VCaP (cell line): ENCODE measurements at regions not wholly inside any gene's neighbourhood (a gene's known extent, or its start where the extent isn't known, plus 50 kb on each side); places are given as distances from the start of the nearest gene placed in this dataset.

ENCODE experiments used
- H3K27ac ChIP-seq: fragments of 450-650 bp; 2 replicates; pipeline ENCODE4 v1.5.1; 2017
- TF ChIP-seq, protein P1 (sequence below): fragments of 450-650 bp; conservative IDR thresholded peaks from 2 replicates; pipeline ENCODE4 v1.5.1; 2017; ENCODE audit warnings: mild to moderate bottlenecking, moderate library complexity

DNA sequence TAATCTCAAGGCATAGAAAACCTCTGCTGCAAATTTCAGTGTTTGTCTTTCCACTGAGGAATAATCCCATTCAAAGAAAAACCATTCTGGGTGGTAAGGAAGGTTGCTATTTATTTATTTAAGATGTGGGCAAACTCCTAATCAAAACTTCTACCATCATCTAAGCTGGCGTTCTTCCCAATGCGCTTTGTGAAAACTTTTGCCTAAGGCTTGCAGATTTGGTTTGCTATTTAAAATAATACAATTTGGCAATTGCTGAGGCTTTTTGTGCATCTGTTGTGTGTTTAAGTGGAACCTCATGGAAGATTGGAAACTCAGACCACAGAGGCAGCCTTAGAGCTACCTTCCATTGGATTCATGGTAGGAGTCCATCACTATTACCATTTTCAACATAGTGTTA, 309.0 kb downstream of the BLID start:
- no peak overlapping the region for H3K27ac ChIP-seq
- TF ChIP-seq, protein P1, sequence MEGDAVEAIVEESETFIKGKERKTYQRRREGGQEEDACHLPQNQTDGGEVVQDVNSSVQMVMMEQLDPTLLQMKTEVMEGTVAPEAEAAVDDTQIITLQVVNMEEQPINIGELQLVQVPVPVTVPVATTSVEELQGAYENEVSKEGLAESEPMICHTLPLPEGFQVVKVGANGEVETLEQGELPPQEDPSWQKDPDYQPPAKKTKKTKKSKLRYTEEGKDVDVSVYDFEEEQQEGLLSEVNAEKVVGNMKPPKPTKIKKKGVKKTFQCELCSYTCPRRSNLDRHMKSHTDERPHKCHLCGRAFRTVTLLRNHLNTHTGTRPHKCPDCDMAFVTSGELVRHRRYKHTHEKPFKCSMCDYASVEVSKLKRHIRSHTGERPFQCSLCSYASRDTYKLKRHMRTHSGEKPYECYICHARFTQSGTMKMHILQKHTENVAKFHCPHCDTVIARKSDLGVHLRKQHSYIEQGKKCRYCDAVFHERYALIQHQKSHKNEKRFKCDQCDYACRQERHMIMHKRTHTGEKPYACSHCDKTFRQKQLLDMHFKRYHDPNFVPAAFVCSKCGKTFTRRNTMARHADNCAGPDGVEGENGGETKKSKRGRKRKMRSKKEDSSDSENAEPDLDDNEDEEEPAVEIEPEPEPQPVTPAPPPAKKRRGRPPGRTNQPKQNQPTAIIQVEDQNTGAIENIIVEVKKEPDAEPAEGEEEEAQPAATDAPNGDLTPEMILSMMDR: no peak

DNA sequence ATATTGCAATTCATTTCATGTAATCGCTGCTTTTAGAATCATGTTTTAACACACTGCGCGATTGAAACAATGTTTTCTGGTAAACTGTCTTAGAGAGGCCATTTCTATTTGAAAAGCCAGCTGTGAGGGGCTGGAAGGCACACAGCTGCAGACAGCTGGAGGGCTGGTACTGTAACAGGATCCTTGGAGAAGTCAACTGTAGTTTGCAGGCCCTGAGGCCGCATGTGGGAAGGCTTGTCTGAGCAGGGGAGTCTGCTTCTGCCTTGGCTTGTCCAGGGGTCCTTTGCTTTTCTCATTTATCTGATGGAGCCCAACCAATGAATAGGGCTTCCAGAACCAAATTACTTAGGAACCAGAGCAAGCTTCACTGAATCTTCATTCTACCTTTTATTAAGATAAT, 313.5 kb downstream of the BLID start:
- no peak overlapping the region for H3K27ac ChIP-seq
- TF ChIP-seq, protein P1: no peak

DNA sequence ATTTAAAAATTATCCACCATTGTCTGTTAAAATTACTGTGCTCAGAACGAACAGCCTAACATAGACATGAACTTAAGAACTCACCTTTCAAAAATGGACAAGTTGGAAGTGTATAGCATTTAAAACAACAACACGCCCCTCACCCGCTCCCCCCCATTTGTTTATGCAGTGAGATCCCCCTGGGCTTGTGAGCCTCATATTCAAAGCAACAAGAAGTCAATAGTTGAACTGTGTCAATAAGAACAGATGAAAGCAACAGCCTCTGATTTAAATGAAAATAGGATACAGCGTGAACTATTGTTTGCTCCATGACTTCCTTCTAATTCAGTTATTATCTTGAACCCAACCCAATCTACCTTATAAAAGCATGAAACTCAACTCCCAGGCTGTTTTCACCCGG, 314.2 kb downstream of the BLID start:
- TF ChIP-seq, protein P1: no peak
- no peak overlapping the region for H3K27ac ChIP-seq

DNA sequence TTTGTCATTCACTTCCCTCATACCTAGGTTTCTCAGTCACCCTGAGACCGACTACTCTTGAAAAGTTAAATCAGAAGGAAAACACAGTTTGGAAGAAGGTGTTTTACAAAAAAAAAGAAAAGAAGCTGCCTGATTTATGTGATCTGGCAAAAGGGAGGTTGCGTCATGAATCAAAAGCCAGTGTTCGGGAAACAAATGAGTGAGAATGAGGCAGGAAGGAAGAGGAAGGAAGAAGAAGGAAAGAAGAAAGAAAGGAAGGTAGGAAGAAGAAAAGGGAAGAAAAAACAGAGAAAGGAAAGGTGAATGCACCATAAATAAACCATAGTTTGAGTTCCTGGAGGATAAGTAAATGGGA, 314.6 kb downstream of the BLID start:
- TF ChIP-seq, protein P1: no peak
- H3K27ac ChIP-seq: no peak overlapping the region

DNA sequence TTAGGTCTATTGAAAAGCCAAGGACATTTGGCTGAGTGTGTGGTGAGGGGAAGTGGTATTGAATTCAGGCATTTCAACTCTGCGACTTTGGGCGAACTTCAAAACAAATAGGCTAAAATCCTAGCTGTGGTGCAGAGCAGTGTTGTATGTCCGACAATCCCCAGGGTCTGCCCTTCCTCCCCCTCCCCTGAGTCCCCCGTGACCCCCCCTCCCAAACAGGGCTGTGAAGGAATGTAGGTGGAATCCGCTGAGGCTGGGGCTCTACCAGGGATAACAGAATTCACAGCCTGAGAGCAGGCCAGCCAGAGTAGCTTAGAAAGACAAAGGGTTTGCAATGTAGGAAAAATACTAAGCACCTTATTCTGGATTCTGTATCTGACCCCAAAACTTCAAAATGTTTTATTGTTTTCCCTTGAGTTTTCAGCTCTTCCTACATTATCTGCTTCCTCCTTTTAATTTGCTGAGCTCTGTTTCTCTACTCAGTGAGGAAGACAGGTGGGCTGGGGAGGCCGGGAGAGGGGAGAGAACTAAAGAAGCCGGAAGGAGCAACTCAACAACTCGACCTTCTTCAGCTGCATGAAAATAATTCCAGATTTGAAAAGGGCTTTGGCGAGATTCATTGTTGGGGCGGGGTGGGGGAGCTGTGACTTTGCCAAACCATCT, 315.2 kb downstream of the BLID start:
- H3K27ac ChIP-seq: no peak overlapping the region
- TF ChIP-seq, protein P1: no peak

DNA sequence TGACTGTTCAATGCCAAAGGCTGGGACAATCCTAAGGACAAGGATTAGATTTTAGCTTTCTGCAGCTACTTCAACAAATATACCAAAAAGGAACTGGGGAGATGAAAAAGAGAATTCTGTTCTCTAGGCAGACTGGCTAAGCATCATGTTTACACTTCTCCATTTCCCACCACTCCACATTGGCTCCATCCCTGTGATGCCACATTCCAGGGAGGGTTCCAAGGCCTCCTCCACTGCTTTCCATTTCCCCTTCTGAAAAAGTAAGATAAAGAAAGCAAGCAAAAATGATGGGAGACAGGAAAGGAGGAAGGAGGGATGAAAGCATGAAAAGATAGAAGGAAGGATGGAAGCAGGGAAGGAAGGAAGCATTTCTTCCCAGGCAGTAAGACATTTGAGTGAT, 315.8 kb downstream of the BLID start:
- H3K27ac ChIP-seq: no peak overlapping the region
- TF ChIP-seq, protein P1: no peak

DNA sequence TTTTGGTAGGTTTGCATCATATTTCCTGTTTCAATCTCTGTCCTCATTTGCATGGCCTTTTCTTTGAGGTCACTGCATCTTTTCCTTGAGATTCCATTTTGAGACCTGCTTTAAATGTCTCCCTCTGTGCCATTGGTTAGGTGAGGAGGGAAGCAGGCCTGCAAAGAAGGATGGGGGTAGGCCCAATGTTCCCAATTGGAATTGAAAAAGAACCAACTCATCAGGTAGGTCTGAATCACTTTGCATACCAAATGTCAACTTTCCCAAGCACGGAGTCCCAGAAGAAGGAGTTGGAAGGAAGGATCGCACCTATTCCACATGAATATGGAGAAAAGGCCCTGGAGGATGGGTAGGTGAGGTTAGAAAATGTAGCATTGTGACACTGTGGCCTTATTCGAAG, 318.5 kb downstream of the BLID start:
- no peak overlapping the region for H3K27ac ChIP-seq
- TF ChIP-seq, protein P1: no peak

DNA sequence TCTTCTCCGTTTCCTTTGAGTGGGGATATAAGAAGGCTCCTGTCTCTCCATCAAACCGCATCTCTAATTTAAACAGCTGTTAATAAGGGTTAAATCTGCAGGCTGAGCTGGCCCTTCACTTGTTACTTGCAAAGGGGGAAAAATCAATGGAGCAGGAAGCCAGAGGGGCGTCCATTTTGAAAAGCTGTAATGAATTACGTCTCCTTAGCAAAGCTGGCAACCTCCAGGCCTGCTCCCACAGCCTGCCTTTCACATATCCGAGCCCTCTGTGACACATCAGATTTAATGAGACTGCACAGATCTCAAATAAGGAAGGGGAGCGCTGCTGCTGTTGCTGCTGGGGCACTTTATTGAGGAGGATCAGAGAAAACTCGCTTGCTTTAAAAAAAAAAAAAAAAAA, 320.8 kb downstream of the BLID start:
- TF ChIP-seq, protein P1: no peak
- H3K27ac ChIP-seq: no peak overlapping the region
